SKM-1 (cell line): ENCODE measurements at regions not wholly inside any gene's neighbourhood (a gene's known extent, or its start where the extent isn't known, plus 50 kb on each side); places are given as distances from the start of the nearest gene placed in this dataset.

Experiments
- DNase-seq: peaks from one replicate; lab custom pipeline; 2025; ENCODE audit not compliant: unreplicated experiment; lab: John Stamatoyannopoulos, UW

DNA sequence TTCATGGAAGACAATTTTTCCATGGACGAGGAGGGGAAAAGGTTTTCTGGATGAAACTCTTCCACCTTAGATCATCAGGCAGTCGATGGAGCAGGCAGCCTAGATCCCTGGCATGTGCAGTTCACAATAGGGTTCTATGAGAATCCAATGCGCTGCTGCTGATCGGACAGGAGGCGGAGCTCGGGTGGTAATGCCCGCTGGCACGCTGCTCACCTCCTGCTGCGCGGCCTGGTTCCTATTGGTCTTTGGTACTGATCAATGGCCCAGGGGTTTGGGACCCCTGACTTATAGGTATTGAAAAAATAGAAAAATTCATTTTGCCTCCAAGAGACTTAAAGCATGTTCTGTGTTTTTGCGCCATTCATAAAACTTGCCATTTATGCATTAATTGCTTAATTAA, 793.9 kb upstream of the NR2F2 start:
- DNase-seq, result no peak

- no peak for DNase-seq
Measured at GRCh38 chr15:95538693-95539092, 791.8 kb upstream of the NR2F2 start.

- DNase-seq, result no peak
Measured at GRCh38 chr15:95541301-95541700, 789.2 kb upstream of the NR2F2 start.

- DNase-seq, result no peak
Measured at GRCh38 chr15:95549168-95549738, 781.2 kb upstream of the NR2F2 start.

DNA sequence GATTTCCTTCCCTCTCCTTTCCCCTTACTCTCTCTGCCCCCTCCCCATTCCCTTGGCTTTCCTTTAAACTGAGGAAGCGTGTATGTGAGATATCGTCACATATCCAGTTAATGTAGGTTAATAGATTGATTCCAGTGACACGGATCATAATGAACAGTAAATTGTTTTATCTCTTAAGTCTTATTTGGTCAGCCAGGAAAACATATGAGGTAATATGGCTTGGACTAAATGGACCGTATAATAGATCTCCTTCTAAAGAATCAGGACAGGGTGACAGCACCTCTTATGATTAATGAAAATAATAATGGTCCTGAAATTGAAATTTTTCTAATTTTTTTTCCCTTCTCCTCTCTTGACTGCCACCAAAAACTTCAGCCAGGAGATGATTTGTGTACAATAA, 779.8 kb upstream of the NR2F2 start:
- DNase-seq, result no peak

DNA sequence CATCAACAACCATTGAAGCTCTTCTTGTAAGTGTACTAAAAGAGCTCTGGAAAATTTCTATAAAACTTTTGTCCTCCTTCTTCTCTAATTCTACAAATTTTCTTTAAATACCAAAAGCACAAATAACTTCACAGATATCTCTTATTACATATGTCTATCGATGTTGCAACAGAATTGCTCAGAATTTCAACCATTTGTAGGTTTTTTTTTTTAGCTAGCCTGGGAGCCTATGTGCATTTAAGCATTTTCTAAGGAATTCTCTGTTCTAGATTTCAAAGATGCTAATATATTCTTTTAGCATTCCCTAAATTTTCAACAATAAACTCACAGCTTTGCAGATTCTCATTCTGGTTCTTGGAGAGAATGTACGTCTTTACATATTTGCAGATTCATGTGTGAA, 774.3 kb upstream of the NR2F2 start:
- DNase-seq, result no peak

DNA sequence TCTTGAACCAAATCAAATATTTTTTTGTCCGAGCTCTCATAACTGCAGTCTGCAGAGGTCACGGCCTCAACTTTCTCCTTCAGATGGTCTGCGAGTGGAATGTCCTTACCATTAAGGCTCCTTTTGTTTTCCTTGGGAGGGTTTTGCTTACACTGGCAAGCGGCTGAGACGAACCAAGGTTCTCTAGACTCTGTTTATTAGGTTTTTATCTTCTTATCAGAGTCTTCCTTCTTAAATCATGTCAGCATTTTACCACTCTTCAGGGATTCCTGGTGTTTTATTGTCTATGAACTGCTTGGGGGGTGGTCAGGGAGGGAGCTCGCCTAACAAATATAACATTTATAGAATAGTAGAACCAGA, 773.7 kb upstream of the NR2F2 start:
- DNase-seq, result no peak

DNA sequence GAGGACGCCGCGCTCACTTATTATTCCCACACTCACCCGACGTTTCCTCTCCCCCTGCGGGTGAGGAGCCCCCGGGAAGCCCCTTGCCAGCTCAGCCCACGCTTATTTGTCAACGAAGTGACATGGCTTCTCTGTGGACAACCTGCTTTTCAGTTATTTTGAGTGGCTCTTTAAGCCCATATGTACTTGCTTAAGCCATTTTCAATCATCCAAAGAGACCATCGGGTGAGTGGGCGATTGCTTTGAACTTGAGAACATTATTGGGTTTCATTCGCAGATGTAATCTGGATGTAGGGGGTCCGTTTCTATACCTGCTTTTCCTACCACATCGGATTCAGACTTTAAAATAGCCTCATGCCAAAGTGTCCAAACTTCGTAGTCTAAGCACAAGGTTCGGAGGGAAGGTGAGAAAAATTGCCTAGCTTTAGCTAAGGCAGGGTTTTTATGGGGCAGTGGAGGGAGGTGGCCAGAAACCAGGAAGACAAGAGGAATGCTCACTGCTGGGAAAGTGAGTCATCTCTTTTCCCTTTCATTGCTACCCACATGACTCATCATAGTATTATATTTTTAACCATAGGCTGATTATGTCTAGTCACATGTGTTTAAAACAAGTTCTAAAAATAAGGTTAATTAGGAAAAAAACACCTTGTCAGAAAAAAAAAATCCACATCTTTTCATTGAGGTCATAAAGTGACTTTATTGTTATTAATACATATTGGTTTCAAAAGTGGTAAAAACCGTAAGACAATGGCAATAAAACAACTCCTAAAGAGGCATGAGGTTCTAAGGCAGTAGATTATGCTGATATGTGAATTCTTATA, 773.1 kb upstream of the NR2F2 start:
- DNase-seq, result no peak

- DNase-seq, result no peak
Measured at GRCh38 chr15:95558131-95558530, 772.4 kb upstream of the NR2F2 start.

- no peak for DNase-seq
Measured at GRCh38 chr15:95558916-95559315, 771.6 kb upstream of the NR2F2 start.

- no peak for DNase-seq
Measured at GRCh38 chr15:95559875-95560394, 770.6 kb upstream of the NR2F2 start.

GRCh38 chr15:95561463-95561862, 769.0 kb upstream of the NR2F2 start:
- DNase-seq, result no peak

GRCh38 chr15:95563634-95564033, 766.9 kb upstream of the NR2F2 start:
- no peak for DNase-seq

DNA sequence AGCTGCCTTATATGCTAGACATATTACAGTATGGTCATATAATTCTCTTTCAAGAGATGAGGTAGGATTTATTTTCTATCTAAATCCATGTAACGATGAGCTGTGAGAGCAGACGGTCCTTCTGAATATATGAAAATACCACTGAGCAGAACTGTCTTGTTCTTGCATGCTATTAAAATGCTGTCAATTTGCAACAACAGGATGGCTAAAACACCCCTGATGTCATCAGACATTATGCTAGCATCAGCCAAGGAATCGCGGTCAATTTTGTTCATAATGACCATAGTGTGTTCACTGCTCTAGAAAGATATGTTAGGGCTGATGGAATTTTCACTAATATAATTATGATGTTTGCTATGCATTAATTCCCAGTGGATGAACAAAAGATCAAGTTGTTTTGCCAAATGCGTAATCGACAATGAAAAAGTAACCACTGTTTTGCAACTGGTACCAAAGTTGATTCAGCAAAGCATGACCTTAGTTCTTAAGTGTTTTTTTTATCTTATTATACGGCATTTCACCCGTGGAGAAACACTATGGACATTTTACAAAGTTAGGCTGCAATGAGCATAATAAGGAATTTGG, 765.4 kb upstream of the NR2F2 start:
- no peak for DNase-seq

GRCh38 chr15:95565690-95566089, 764.8 kb upstream of the NR2F2 start:
- no peak for DNase-seq

DNA sequence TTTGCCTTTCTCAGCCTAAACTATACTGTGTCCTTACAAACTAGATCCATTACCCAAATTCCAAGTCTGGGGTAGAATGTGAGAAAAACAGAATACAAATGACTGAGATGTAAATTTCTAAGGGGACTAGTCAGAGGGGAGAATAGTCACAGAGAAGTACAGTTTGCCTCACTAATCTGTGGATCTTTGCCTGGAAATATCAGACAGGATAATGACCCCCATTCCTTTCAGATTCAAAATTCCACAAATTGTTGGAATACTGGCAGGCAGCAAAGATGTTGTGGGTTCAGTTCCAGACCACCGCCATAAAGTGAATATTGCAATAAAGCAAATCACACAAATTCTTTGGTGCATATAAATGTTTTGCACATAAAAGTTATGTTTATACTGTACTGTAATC, 762.8 kb upstream of the NR2F2 start:
- DNase-seq, result no peak

DNA sequence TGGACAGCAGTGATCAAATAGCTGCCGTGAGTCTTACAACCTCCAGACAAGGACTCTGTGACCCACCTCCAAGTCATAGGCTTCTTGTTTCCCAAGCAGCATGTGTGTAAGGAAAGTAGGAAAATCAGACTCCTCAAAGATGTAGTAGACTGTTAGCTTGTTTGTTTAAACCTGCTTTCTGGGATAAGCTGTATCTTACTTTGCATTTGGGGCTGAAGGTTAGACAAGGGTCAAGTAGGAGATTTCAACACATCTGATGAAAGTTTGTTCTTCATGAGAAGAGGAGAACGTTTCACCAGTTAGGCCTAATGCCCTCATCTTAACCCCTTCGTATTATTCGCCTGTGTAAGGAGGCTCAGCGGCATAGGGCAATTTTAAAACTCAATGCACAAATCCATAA, 756.4 kb upstream of the NR2F2 start:
- DNase-seq, result no peak

- no peak for DNase-seq
Measured at GRCh38 chr15:95577927-95578326, 752.6 kb upstream of the NR2F2 start.

DNA sequence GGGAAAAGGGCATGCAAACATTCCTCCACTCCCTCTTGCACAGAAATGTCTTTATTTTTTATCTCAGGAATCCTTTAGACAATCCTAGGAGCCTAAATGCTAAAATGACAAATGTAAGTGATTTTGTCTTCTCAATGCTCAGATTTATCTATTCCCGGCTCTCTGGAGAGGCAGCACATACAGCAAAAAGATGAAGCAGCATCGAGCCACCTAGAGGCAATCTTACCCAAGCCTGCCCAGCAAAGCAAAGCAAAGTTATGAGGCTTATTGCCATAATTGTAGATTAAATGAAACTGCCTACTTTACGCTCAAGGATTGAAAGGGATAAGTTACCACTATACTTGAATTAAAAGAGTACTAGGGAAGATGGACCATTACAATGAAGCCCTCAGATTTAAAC, 750.4 kb upstream of the NR2F2 start:
- DNase-seq, result no peak

GRCh38 chr15:95581595-95581994, 748.9 kb upstream of the NR2F2 start:
- no peak for DNase-seq

DNA sequence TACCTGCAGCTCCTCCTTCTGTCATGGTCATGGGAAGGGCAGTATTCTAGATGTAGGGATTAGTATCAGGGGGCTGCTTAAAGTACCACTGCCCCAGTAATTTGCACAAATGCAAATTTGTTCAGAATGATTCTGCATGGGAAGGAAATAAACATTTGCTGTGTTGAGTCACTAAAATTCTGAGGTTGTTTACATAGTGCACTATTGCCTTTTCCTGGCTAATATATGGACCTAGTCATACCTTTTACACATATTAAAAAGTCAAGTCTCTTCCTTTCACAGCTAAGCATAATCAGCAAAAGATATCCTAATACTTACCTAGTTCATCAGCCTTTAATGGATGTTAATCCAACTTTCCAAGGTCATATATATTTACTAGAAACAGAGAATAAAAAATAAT, 746.4 kb upstream of the NR2F2 start:
- no peak for DNase-seq

GRCh38 chr15:95588056-95588455, 742.4 kb upstream of the NR2F2 start:
- DNase-seq, result no peak
